ENCODE measurements at regions not wholly inside any gene's neighbourhood (a gene's known extent, or its start where the extent isn't known, plus 50 kb on each side); places are given as distances from the start of the nearest gene placed in this dataset.

DNA sequence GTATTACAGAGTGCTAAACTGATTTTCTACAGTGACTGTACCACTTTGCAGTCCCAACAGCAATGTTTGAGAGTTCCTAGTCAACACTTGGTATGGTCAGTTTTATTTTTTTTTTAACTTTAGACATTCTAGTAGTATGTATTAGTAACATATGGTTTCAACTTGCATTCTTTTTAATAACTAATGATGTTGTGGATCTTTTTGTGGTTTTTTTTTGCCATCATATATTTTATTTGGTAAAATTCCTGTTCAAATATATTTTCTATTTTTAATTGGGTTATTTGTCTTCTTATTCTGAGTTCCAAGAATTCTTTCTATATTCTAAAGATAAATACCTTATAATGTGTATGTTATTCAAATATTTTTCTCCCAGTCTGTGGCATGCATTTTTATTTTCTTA lies 189.4 kb upstream of the ECI2 start:
- TF ChIP-seq, protein P1, sequence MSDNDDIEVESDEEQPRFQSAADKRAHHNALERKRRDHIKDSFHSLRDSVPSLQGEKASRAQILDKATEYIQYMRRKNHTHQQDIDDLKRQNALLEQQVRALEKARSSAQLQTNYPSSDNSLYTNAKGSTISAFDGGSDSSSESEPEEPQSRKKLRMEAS (IDR thresholded peaks at IDR 0.05; ENCODE audit: low read depth, low read length) = no peak
- TF ChIP-seq MYC (IDR thresholded peaks at IDR 0.05; ENCODE audit: low read depth, low read length) (no peak), POLR2A (IDR thresholded peaks at IDR 0.05; ENCODE audit: extremely low read depth, insufficient read length) (no peak)
- TF ChIP-seq, protein P2, sequence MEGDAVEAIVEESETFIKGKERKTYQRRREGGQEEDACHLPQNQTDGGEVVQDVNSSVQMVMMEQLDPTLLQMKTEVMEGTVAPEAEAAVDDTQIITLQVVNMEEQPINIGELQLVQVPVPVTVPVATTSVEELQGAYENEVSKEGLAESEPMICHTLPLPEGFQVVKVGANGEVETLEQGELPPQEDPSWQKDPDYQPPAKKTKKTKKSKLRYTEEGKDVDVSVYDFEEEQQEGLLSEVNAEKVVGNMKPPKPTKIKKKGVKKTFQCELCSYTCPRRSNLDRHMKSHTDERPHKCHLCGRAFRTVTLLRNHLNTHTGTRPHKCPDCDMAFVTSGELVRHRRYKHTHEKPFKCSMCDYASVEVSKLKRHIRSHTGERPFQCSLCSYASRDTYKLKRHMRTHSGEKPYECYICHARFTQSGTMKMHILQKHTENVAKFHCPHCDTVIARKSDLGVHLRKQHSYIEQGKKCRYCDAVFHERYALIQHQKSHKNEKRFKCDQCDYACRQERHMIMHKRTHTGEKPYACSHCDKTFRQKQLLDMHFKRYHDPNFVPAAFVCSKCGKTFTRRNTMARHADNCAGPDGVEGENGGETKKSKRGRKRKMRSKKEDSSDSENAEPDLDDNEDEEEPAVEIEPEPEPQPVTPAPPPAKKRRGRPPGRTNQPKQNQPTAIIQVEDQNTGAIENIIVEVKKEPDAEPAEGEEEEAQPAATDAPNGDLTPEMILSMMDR (IDR thresholded peaks at IDR 0.05; ENCODE audit: low read depth, low read length) = no peak
- H3K4me3 ChIP-seq (ENCODE audit: low read depth, low read length) = no peak overlapping the region
- DNase-seq (ENCODE audit: low read depth) = no peak

DNA sequence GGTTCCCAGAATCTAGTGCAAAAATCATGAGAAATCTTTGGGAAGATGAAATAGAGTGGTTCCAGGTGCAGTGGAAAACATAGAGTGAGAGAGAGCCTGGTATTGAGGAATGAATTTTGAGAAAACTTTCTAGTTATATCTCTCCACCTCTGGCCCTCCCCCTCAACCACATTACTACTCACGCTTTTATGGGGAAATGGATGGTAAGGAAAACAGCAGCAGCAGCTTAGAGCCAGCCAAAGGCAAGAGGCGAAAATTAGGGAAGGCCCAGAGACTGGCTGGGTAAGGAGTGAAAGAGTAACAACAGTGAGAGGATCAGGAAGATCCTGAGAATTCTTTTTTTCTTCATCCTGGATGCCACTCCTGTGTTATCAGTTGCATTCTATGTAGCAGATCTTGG lies 187.9 kb upstream of the ECI2 start:
- TF ChIP-seq, protein P1 (IDR thresholded peaks at IDR 0.05; ENCODE audit: low read depth, low read length) = no peak
- TF ChIP-seq MYC (IDR thresholded peaks at IDR 0.05; ENCODE audit: low read depth, low read length) (no peak), POLR2A (IDR thresholded peaks at IDR 0.05; ENCODE audit: extremely low read depth, insufficient read length) (no peak)
- TF ChIP-seq, protein P2 (IDR thresholded peaks at IDR 0.05; ENCODE audit: low read depth, low read length) = no peak
- H3K4me3 ChIP-seq (ENCODE audit: low read depth, low read length) = no peak overlapping the region
- DNase-seq (ENCODE audit: low read depth) = peak; percentile 26

DNA sequence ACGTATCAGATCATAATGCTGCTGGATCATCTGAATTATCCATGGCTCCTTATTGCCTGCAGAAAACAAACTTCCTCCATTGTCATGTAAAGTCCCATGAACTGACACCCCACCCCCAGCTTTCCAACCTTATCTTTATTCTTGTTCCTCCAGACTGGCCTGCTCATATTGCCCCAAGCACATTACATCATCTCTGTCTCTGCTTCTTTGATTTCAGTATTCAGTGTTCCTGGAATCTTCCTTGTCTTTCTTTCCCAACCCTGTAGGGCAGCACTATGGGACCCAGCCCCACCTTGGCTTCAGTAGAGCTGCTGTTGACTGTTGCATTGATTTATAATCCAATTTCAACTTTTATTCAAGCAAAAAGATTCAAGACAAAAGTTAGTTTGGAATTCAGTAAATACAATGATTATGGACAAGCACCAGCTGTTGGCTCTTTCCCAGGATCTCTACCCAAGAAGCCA lies 187.5 kb upstream of the ECI2 start:
- TF ChIP-seq MYC (IDR thresholded peaks at IDR 0.05; ENCODE audit: low read depth, low read length) = no peak
- TF ChIP-seq, protein P2 (IDR thresholded peaks at IDR 0.05; ENCODE audit: low read depth, low read length) = no peak
- TF ChIP-seq, protein P1 (IDR thresholded peaks at IDR 0.05; ENCODE audit: low read depth, low read length) = no peak
- TF ChIP-seq POLR2A (IDR thresholded peaks at IDR 0.05; ENCODE audit: extremely low read depth, insufficient read length) = no peak
- DNase-seq (ENCODE audit: low read depth) = no peak
- H3K4me3 ChIP-seq (ENCODE audit: low read depth, low read length) = no peak overlapping the region

DNA sequence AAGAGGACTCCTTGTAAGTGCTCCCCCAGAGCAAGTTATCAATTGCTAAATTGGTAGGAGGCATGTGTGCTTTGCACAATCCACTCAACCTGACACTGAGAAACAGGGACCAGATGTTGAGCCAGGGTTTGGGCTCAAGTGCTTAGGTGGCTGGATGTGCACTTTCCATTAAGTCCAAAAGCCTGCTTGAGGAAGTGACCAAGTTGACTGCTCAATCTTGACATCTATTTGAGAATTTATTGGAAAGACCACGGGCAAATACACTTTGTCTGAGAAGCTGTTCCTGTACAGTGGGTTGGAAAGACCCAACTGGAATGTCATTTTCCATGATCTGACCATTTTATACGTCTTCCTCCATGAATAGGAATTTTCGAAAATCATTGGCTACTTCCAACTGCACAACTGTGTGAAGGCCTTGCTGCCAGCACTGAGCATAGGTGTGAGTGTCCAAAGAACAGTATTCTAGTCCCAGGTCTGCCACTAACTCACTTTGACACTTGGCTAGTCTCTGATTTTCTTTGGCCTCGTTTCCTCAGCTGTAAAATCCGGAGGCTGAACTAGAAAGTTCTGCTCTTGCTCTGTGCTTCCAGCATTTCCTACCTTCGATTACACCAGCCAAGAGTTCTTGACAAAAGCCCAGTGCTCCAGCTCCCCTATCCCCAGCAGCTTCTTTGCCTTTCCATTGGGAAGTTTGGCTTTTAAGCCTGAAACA lies 186.9 kb upstream of the ECI2 start:
- TF ChIP-seq, protein P1 (IDR thresholded peaks at IDR 0.05; ENCODE audit: low read depth, low read length) = no peak
- TF ChIP-seq POLR2A (IDR thresholded peaks at IDR 0.05; ENCODE audit: extremely low read depth, insufficient read length) (no peak), MYC (IDR thresholded peaks at IDR 0.05; ENCODE audit: low read depth, low read length) (no peak)
- TF ChIP-seq, protein P2 (IDR thresholded peaks at IDR 0.05; ENCODE audit: low read depth, low read length) = no peak
- DNase-seq (ENCODE audit: low read depth) = no peak
- H3K4me3 ChIP-seq (ENCODE audit: low read depth, low read length) = no peak overlapping the region

DNA sequence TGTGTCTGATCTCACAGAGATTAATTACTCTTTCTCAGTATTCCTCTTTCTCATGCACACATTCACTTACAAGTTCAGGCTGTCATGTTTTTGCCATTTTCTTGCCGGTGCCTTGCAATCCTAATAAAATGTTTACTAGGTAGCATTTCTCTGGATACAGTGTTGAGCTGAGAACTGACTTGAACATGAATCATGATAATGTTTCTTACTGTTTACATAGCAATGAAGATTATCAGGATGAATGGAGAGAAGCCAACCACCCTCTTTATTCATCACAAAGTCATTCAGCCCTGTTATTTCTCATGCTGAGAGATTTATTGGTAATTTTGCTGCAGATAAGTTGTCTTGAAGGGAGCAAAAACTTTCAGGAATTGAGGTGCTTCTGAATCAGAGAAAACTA lies 185.5 kb upstream of the ECI2 start:
- TF ChIP-seq, protein P1 (IDR thresholded peaks at IDR 0.05; ENCODE audit: low read depth, low read length) = no peak
- TF ChIP-seq MYC (IDR thresholded peaks at IDR 0.05; ENCODE audit: low read depth, low read length) (no peak), POLR2A (IDR thresholded peaks at IDR 0.05; ENCODE audit: extremely low read depth, insufficient read length) (no peak)
- TF ChIP-seq, protein P2 (IDR thresholded peaks at IDR 0.05; ENCODE audit: low read depth, low read length) = no peak
- no peak for DNase-seq (ENCODE audit: low read depth)
- H3K4me3 ChIP-seq (ENCODE audit: low read depth, low read length) = no peak overlapping the region
